CD4-positive, alpha-beta T cell (primary cell): ENCODE measurements at regions not wholly inside any gene's neighbourhood (a gene's known extent, or its start where the extent isn't known, plus 50 kb on each side); places are given as distances from the start of the nearest gene placed in this dataset.

Experiments used
- ATAC-seq: fragments of 200-7000 bp; cut with Tn5 transposase; one replicate; pipeline ENCODE4 v1.10.0; 2022; ENCODE audit warnings: mild to moderate bottlenecking; ENCODE audit not compliant: poor library complexity
- CTCF ChIA-PET: fragments of 350-600 bp; sonication (Branson Sonifier 250); formaldehyde crosslinking; loops from one replicate; lab custom pipeline; 2021; ENCODE audit warnings: antibody characterized with exemption, inconsistent platforms; lab: Charles Lee
- POLR2A ChIA-PET: fragments of 350-600 bp; sonication (Branson Sonifier 250); formaldehyde crosslinking; loops from one replicate; lab custom pipeline; 2021; ENCODE audit warnings: antibody characterized with exemption, inconsistent platforms; lab: Charles Lee
- DNase-seq, 14 experiments: peaks; one replicate each; pipeline ENCODE4 v3.0.0-alpha.2; 2013 to 2020; ENCODE audit warnings: mixed read lengths in 2 of 14
- H3K27ac ChIP-seq, 2 donors: one replicate each; pipeline versions ENCODE4 v1.5.1 to v1.7.0; 2013; ENCODE audit warnings: low read length in 2 of 2, low read depth in 1 of 2, mild to moderate bottlenecking in 1 of 2
- H3K27me3 ChIP-seq, 2 experiments: 1 replicate in 1 of 2; 2 replicates in 1 of 2; pipeline versions ENCODE4 v1.6.1 to v1.7.0; 2013; ENCODE audit warnings: low read length in 2 of 2, control low read depth in 1 of 2, mild to moderate bottlenecking in 1 of 2, moderate library complexity in 1 of 2; ENCODE audit not compliant: insufficient read depth in 2 of 2, control insufficient read depth in 1 of 2
- H3K36me3 ChIP-seq: one replicate; pipeline ENCODE4 v1.6.1; 2013; ENCODE audit warnings: low read length, control low read depth; ENCODE audit not compliant: insufficient read depth
- H3K4me1 ChIP-seq: one replicate; pipeline ENCODE4 v1.6.1; 2013; ENCODE audit warnings: low read length, control low read depth; ENCODE audit not compliant: insufficient read depth
- H3K4me3 ChIP-seq: one replicate; pipeline ENCODE4 v1.5.1; 2013; ENCODE audit warnings: mild to moderate bottlenecking, low read length, moderate library complexity
- H3K9me3 ChIP-seq, 2 experiments: 1 replicate in 1 of 2; 2 replicates in 1 of 2; pipeline versions ENCODE4 v1.6.1 to v1.7.0; 2013; ENCODE audit warnings: low read length in 2 of 2, mild to moderate bottlenecking in 2 of 2, control low read depth in 1 of 2, moderate library complexity in 1 of 2; ENCODE audit not compliant: control insufficient read depth in 1 of 2, insufficient read depth in 1 of 2
- H3K27ac Mint-ChIP-seq: one replicate; pipeline ENCODE4 v1.8.0; 2020; ENCODE audit warnings: mixed read lengths
- H3K27me3 Mint-ChIP-seq: one replicate; pipeline ENCODE4 v1.8.0; 2021; ENCODE audit warnings: mixed read lengths
- H3K36me3 Mint-ChIP-seq: one replicate; pipeline ENCODE4 v1.8.0; 2021; ENCODE audit warnings: low read depth, mixed read lengths
- H3K4me1 Mint-ChIP-seq: one replicate; pipeline ENCODE4 v1.8.0; 2021; ENCODE audit warnings: low read depth, mixed read lengths
- H3K4me3 Mint-ChIP-seq: one replicate; pipeline ENCODE4 v1.8.0; 2020; ENCODE audit warnings: mild to moderate bottlenecking, mixed read lengths
- H3K9me3 Mint-ChIP-seq: one replicate; pipeline ENCODE4 v1.8.0; 2020; ENCODE audit warnings: mixed read lengths
- CTCF ChIP-seq: fragments of 200-600 bp; IDR thresholded peaks from one replicate; pipeline ENCODE4 v1.8.0; 2022; ENCODE audit warnings: antibody characterized with exemption, mild to moderate bottlenecking
- intact Hi-C, 2 experiments: fragments of 100-400 bp; cut with DNase I in 1 of 2; cut with micrococcal nuclease in 1 of 2; formaldehyde crosslinking; loops; one replicate each; pipeline versions ENCODE4 v1.15.1 to v1.9.0; 2023 to 2025; cut with DNase I, micrococcal nuclease

- Histone ChIP-seq H3K4me3 (no peak overlapping the region), H3K36me3 (no peaks in the 10 kb centered on the region), H3K9me3 (peaks cover 0 to 8% of the 10 kb centered on the region in 2 experiments), H3K27ac (no peak overlapping the region), H3K4me1 (no peaks in the 10 kb centered on the region), H3K27me3 (no peaks in the 10 kb centered on the region)
- CTCF ChIA-PET: no interaction called here
- no peak overlapping the region for H3K27ac Mint-ChIP-seq
- no peak for ATAC-seq
- TF ChIP-seq CTCF: no peak
- H3K36me3 Mint-ChIP-seq: no peaks in the 10 kb centered on the region
- no peak for DNase-seq
- no peaks in the 10 kb centered on the region for H3K9me3 Mint-ChIP-seq
- no peak overlapping the region for H3K4me3 Mint-ChIP-seq
- POLR2A ChIA-PET: no interaction called here
- no peaks in the 10 kb centered on the region for H3K27me3 Mint-ChIP-seq
- no peaks in the 10 kb centered on the region for H3K4me1 Mint-ChIP-seq
- intact Hi-C loops: no loop called here
These were observed 425.1 kb upstream of the ADAMTS5 start for GRCh38 chr21:27391990-27392389.

DNA sequence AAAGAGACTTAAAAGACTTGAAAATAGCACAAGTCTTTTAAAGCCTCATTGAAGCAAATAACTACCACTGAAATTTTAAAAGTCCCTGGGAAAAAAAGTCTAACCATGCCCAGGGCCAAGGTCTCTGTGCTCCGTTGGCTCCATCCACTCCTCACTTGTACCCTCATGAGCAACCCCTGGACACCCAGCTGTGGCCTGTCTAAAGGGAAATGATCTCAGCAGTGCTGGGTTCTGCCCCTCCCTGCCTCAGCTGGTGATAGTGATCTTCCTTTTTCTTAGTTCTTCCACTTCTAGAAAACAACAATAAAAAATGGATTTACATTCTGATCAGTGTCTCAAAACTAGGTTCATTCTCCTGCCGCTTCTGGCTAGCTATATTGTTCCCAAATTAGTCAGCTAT, 423.5 kb upstream of the ADAMTS5 start:
- CTCF ChIA-PET: no interaction called here
- H3K36me3 Mint-ChIP-seq: no peaks in the 10 kb centered on the region

DNA sequence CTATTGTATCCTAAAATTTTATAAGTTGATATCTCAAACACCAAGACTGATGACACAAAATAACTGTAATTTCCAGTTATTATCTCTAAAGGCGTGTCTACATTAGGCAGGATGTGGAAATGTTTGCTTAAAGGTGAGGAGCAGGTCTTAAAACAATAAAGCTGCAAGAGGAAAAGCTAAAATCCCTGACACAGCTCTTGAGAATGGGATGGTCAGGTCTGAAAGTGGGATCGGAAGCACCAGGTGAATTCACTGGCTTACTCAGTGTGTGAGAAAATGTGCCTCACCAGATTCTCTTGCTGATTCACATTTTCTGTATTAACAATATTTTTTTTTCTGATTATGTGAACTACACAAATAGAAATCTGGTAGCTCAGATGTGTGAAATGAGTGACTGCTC, 421.9 kb upstream of the ADAMTS5 start:
- ChIA-PET POLR2A (no interaction called here), CTCF (no interaction called here)
- Histone ChIP-seq H3K27ac (no peak overlapping the region), H3K27me3 (no peaks in the 10 kb centered on the region), H3K4me1 (no peaks in the 10 kb centered on the region), H3K9me3 (peaks cover 0 to 26% of the 10 kb centered on the region in 2 experiments), H3K4me3 (no peak overlapping the region), H3K36me3 (no peaks in the 10 kb centered on the region)
- Mint-ChIP-seq H3K27me3 (no peaks in the 10 kb centered on the region), H3K36me3 (no peaks in the 10 kb centered on the region), H3K9me3 (no peaks in the 10 kb centered on the region), H3K27ac (no peak overlapping the region), H3K4me3 (no peak overlapping the region), H3K4me1 (no peaks in the 10 kb centered on the region)
- no peak for DNase-seq
- intact Hi-C loops: no loop called here
- no peak for ATAC-seq
- no peak for TF ChIP-seq CTCF

More for the DNA sequence above, 423.5 kb upstream of the ADAMTS5 start:
- Histone ChIP-seq H3K27ac (no peak overlapping the region), H3K36me3 (no peaks in the 10 kb centered on the region), H3K4me3 (no peak overlapping the region), H3K4me1 (no peaks in the 10 kb centered on the region), H3K27me3 (no peaks in the 10 kb centered on the region), H3K9me3 (peaks cover 0 to 20% of the 10 kb centered on the region in 2 experiments)
- no peak for TF ChIP-seq CTCF
- H3K4me3 Mint-ChIP-seq: no peak overlapping the region
- H3K4me1 Mint-ChIP-seq: no peaks in the 10 kb centered on the region
- no peak overlapping the region for H3K27ac Mint-ChIP-seq
- POLR2A ChIA-PET: no interaction called here
- intact Hi-C loops: no loop called here
- H3K9me3 Mint-ChIP-seq: no peaks in the 10 kb centered on the region
- no peak for DNase-seq
- no peak for ATAC-seq
- no peaks in the 10 kb centered on the region for H3K27me3 Mint-ChIP-seq
